ENCODE measurements at regions not wholly inside any gene's neighbourhood (a gene's known extent, or its start where the extent isn't known, plus 50 kb on each side); places are given as distances from the start of the nearest gene placed in this dataset.

DNA sequence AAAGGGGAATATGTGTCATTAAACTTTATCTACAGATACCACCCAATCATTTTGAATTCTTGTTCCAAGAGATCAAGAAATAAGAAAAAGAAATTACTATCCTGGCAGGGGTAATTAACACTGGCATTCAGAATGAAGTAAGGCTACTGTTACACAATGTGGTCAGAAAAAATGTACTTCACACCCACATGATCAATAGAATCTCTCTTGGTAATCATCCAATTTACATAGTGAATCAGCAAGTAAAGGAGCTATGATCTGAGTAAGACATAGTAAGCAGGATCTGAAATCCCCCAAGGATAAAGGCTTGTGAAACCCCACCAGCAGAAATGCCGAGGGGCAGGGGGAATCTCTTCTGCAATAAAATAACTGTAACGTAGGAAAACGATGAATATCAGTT is 466.5 kb downstream of the FAM181B start:
- no peak for TF ChIP-seq POLR2AphosphoS5 (IDR thresholded peaks at IDR 0.05; ENCODE audit: low read depth)
- TF ChIP-seq, protein P1, sequence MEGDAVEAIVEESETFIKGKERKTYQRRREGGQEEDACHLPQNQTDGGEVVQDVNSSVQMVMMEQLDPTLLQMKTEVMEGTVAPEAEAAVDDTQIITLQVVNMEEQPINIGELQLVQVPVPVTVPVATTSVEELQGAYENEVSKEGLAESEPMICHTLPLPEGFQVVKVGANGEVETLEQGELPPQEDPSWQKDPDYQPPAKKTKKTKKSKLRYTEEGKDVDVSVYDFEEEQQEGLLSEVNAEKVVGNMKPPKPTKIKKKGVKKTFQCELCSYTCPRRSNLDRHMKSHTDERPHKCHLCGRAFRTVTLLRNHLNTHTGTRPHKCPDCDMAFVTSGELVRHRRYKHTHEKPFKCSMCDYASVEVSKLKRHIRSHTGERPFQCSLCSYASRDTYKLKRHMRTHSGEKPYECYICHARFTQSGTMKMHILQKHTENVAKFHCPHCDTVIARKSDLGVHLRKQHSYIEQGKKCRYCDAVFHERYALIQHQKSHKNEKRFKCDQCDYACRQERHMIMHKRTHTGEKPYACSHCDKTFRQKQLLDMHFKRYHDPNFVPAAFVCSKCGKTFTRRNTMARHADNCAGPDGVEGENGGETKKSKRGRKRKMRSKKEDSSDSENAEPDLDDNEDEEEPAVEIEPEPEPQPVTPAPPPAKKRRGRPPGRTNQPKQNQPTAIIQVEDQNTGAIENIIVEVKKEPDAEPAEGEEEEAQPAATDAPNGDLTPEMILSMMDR (IDR thresholded peaks at IDR 0.05; ENCODE audit: insufficient read depth, low read length) = no peak
- no peak for TF ChIP-seq SPI1 (IDR thresholded peaks at IDR 0.05; ENCODE audit: borderline replicate concordance, low read depth)
- TF ChIP-seq GABPA (IDR thresholded peaks at IDR 0.05; ENCODE audit: low read depth) = no peak

All from HL-60 (cell line).